Activated CD4-positive, alpha-beta T cell treated with anti-CD3 and anti-CD28 coated beads, Interleukin-10, Interleukin-2, amounts not matched to agents 100 ng/mL and 50 ng/mL, durations not matched to agents 16 hours and 8 hours (primary cell): ENCODE measurements at regions not wholly inside any gene's neighbourhood (a gene's known extent, or its start where the extent isn't known, plus 50 kb on each side); places are given as distances from the start of the nearest gene placed in this dataset.

Experiments used
- DNase-seq: peaks from one replicate; pipeline ENCODE4 v3.0.0-alpha.2; 2020

- no peak for DNase-seq
Measured at GRCh38 chr15:70315431-70315830, 217.7 kb upstream of the TLE3 start.

DNA sequence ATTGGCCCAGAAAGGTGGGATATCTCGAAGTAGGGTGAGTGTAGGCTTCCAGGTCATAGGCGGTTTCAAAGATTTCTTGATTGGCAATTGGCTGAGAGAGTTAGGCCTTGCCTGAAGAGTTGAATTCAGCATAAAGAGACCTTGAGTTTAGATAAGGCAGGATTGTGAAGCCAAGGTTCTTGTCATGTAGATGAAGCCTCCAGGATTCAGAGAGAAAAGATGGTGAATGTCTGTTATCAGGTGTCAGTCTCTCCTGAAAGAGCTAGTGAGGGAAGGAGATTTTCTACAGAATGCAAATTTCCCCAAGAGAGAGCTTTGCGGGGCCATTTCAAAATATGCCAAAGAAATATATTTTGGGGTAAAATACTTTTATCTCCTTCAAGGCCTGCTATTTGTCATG lies 217.0 kb upstream of the TLE3 start:
- DNase-seq, result no peak

DNA sequence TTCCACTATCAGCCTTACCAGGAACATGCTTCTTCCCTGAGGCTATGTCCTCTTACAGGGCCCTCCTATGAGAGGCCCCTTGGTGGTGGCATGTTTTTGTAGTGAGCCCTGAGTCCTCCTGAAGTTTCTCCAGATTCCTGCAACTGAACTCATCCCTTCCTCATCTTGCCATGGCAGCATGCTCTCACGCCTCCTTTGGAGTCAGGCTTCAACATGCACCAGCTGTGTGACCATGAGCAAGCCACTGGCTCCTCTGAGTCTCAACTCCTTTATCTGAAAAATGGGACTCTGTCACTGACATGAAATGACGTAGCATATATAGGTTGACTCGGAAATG lies 216.3 kb upstream of the TLE3 start:
- no peak for DNase-seq

- DNase-seq, result no peak
Measured at GRCh38 chr15:70313099-70314017, 215.6 kb upstream of the TLE3 start.

DNA sequence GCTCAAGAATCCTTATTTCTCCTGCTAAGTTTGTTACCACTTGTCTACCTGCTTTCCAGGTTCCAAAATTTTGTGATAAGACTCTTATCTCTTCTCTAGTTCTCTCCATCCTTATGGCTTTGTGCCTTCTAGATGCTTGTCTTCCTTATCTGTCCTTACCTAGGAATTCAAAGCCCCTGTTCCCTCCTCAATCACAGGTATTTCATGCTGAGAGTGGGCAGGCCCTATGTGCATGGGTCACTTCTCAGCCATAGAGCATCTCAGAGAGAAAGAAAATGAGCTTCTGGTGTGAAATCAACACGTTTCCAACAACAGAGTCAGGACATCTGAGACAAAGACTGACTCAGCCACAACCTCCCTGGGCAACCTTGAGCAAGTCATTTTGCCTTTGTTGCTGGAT lies 214.1 kb upstream of the TLE3 start:
- DNase-seq, result no peak

DNA sequence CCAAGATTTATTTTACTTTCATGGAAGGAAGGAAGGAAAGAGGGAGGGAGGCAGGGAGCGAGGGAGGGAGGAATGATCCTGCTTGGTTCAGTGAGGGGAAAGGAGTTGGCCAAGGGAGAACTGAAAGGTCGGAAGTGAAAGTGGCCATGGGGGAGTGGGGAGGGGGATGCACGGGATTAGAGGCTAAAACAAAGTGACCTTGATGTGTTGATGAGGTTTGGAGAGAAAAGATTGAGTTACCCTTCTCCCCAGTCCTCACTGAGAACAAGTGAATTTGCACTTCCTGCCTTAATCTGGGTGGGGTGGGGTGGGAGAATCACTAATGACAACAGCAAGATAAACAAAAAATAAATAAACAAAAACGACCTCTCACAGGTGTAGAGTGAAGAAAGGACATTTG lies 212.0 kb upstream of the TLE3 start:
- DNase-seq, result no peak

- no peak for DNase-seq
Measured at GRCh38 chr15:70308735-70309434, 211.2 kb upstream of the TLE3 start.

DNA sequence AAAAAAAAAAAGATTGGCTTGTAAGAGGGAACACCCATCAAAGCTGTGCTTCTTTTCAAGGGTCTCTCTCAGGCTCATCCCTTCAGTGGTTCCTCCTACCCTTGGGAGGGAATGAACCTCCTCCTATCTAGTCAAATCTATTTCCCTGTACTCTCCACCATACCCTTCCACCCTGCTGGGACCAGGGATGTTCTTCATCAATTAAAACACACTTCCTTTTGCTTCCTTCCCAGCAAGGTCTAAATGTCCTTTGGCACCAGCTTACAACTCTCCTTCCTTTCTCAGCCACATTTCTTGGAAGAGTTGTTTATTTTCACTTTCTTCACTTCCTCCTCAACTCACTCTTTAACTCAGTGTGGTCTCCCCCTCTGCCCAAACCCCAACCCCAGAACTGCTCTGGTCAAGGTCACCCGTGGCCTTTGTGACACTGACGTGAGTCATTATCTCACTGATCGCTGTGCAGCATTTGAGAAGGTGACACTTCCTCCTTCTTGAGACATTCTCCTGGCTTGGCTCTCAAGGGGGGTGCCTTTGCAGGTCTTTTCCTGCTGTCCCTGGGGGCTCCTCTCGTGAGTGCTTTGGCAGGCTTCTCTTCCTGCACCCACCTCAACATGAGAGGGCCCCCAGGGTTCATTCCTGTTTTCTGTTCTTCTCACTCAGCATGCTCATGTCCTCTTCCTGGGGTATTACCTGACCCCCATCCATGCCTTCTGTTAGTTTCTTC lies 210.5 kb upstream of the TLE3 start:
- DNase-seq, result peak; percentile 59

DNA sequence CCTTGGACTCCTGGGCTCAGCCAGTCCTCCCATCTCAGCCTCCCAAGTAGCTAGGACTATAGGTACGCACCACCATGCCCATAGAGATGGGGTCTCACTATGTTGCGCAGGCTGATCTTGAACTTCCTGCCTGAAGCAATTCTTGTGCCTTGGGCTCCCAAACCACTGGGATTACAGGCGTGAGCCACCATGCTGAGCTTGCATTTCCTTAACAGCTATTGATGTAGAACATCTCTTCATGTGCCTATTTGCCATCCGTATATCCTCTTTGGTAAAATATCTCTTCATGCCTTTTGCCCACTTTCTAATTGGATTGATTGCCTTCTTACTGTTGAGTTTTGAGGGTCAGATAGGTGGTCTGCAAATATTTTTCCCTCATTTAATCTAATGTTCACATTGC lies 208.9 kb upstream of the TLE3 start:
- no peak for DNase-seq

DNA sequence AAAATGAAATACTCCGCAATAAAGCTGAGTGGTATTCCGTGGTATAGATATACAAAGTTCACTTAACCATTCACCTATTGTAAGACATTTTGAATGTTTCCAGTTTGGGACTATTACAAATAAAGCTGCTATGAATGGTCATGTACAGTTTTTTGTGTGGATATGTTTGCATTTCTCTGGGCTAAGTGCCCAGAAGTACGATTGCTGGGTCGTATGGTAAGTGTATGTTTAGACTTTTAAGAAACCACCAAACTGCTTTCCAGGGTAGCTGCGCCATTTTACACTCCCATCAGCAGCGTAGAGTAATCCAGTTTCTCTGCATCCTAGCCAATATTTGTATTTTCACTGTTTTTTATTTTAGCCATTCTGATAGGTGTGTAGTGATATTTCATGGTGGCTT lies 208.4 kb upstream of the TLE3 start:
- no peak for DNase-seq

GRCh38 chr15:70303981-70304380 lies 206.3 kb upstream of the TLE3 start:
- DNase-seq, result no peak

DNA sequence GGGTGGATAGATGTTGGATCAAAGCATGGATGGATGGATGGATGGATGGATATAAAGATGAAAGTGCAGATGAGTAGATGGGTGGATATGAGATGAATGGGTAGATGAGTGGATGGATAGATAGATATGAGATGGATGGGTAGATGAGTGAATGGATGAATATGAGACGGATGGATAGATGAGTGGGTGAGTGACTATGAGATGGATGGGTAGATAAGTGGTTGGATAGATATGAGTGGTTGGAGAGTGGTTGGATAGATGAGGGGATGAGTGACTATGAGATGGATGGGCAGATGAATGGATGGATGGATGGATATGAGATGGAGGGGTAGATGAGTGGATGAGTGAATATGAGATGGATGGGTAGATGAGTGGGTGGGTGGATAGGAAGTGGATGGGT lies 204.6 kb upstream of the TLE3 start:
- DNase-seq, result no peak

- no peak for DNase-seq
Measured at GRCh38 chr15:70301396-70301795, 203.7 kb upstream of the TLE3 start.

GRCh38 chr15:70299931-70300869 lies 202.5 kb upstream of the TLE3 start:
- peak; percentile 93 for DNase-seq

DNA sequence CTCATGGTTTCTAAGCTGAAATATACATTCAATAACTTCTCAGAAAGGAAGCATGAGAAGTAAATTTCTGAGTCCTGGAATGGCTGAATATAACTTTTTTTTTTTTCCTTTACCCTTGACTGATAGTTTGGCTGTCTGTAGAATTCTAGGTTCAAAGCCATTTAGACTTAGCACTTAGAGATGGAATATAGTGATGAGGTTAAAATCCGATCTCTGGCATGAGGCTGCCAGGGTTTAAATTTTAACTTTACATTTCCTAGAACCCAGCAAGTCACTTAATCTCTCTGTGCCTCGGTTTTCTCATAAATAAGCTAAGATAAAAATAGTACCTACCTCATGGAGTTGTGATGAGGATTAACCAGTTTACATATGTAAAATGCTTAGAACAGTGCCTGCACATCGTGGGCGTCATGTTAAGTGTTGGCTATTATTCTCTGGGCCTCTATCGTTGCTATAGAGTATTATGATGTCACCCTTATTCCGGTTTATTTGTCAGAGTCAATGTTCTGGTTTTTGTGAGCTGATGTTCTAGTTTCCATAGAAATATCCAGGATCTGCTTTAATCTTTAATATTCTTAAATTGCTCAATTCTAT lies 199.8 kb upstream of the TLE3 start:
- no peak for DNase-seq

- no peak for DNase-seq
Measured at GRCh38 chr15:70294731-70295305, 197.1 kb upstream of the TLE3 start.

- no peak for DNase-seq
Measured at GRCh38 chr15:70293591-70294470, 196.1 kb upstream of the TLE3 start.

DNA sequence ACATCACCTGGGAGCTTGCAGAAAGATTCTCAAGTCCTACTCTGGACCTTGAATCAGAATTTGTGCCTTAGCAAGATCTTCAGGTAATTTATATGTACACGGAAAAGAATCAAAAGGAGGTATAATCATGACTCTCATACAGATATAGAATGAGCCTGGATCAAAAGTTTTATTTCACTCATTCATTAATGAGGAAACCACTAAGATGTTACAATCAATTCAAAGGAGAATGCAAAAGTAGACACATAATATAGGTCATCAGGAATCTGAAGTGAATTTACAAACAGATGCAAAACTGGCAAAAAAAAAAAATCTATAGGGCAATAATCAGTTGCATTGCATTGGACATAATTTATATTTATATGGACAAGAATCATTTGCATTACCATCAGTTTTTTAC lies 195.4 kb upstream of the TLE3 start:
- no peak for DNase-seq

- DNase-seq, result no peak
Measured at GRCh38 chr15:70292076-70292760, 194.5 kb upstream of the TLE3 start.
